ENCODE measurements at regions not wholly inside any gene's neighbourhood (a gene's known extent, or its start where the extent isn't known, plus 50 kb on each side); places are given as distances from the start of the nearest gene placed in this dataset.

- no peak for ATAC-seq (ENCODE audit: low read depth)
- Mint-ChIP-seq H3K36me3 (peaks cover 6% of the 10 kb centered on the region), H3K4me1 (peaks cover 5% of the 10 kb centered on the region), H3K27ac (no peak overlapping the region), H3K9me3 (no peaks in the 10 kb centered on the region), H3K27me3 (peaks cover 4% of the 10 kb centered on the region), H3K4me3 (no peak overlapping the region)
- DNase-seq (ENCODE audit: low spot score in 2 of 2): no peak
Measured at GRCh38 chr13:30564489-30564888, 53.2 kb upstream of the USPL1 start.

GRCh38 chr13:30565658-30566057 is 52.1 kb upstream of the USPL1 start:
- H3K4me1 Mint-ChIP-seq: peaks cover 7% of the 10 kb centered on the region
- H3K4me3 Mint-ChIP-seq: no peak overlapping the region
- peak overlapping the region; percentile 38 for H3K27ac Mint-ChIP-seq
- peaks cover 6% of the 10 kb centered on the region for H3K36me3 Mint-ChIP-seq
- peaks cover 4% of the 10 kb centered on the region for H3K27me3 Mint-ChIP-seq
- ATAC-seq (ENCODE audit: low read depth) (no peak), DNase-seq (ENCODE audit: low spot score in 2 of 2) (no peak)
- no peaks in the 10 kb centered on the region for H3K9me3 Mint-ChIP-seq

GRCh38 chr13:30567072-30567471 is 50.6 kb upstream of the USPL1 start:
- Mint-ChIP-seq H3K36me3 (no peaks in the 10 kb centered on the region), H3K9me3 (no peaks in the 10 kb centered on the region), H3K27me3 (no peaks in the 10 kb centered on the region), H3K4me3 (no peak overlapping the region), H3K4me1 (peaks cover 10% of the 10 kb centered on the region), H3K27ac (no peak overlapping the region)
- no peak for ATAC-seq (ENCODE audit: low read depth)
- no peak for DNase-seq (ENCODE audit: low spot score in 2 of 2)

Measured in memory B cell (primary cell).